Limb (tissue), 2 donors: ENCODE measurements at regions not wholly inside any gene's neighbourhood (a gene's known extent, or its start where the extent isn't known, plus 50 kb on each side); places are given as distances from the start of the nearest gene placed in this dataset.
"Not testable (repeated sequence)": the region's sequence is repeated elsewhere in the genome, so short reads cannot be mapped to it uniquely, and the experiment has no call there.

Experiments used
- DNase-seq, 2 donors: peaks; one replicate each; pipeline ENCODE4 v3.0.0-alpha.2; 2016; ENCODE audit errors: extremely low spot score in 2 of 2

GRCh38 chr16:27638833-27639560 lies 89.1 kb downstream of the KATNIP start:
- DNase-seq, result no peak

GRCh38 chr16:27639561-27640276 lies 89.8 kb downstream of the KATNIP start:
- peak; percentile 44 to 53 for DNase-seq

- no peak for DNase-seq
Observed at GRCh38 chr16:27640277-27640600, 90.3 kb downstream of the KATNIP start.

- DNase-seq, result no peak
Observed at GRCh38 chr16:27641260-27641659, 91.3 kb downstream of the KATNIP start.

- DNase-seq, result not testable (repeated sequence)
Observed at GRCh38 chr16:27641734-27642415, 91.9 kb downstream of the KATNIP start.

- DNase-seq, result no peak
Observed at GRCh38 chr16:27642756-27643155, 92.8 kb downstream of the KATNIP start.

- DNase-seq, result no peak
Observed at GRCh38 chr16:27644165-27644564, 94.2 kb downstream of the KATNIP start.

GRCh38 chr16:27645396-27645795 lies 95.5 kb downstream of the KATNIP start:
- no peak for DNase-seq

GRCh38 chr16:27646806-27647205 lies 96.9 kb downstream of the KATNIP start:
- no peak for DNase-seq

- no peak for DNase-seq
Observed at GRCh38 chr16:27649021-27649420, 99.1 kb downstream of the KATNIP start.

- DNase-seq, result no peak
Observed at GRCh38 chr16:27650073-27650701, 100.2 kb downstream of the KATNIP start.

- DNase-seq, result no peak
Observed at GRCh38 chr16:27651301-27651700, 101.4 kb downstream of the KATNIP start.

- no peak for DNase-seq
Observed at GRCh38 chr16:27657811-27658210, 107.9 kb downstream of the KATNIP start.

- DNase-seq, result no peak
Observed at GRCh38 chr16:27660507-27660906, 110.6 kb downstream of the KATNIP start.

GRCh38 chr16:27663235-27663634 lies 113.3 kb downstream of the KATNIP start:
- DNase-seq, result not testable (repeated sequence)

- DNase-seq, result no peak
Observed at GRCh38 chr16:27665881-27666280, 115.9 kb downstream of the KATNIP start.

GRCh38 chr16:27670071-27670810 lies 120.3 kb downstream of the KATNIP start:
- DNase-seq, result no peak

GRCh38 chr16:27671410-27671809 lies 121.5 kb downstream of the KATNIP start:
- no peak for DNase-seq

GRCh38 chr16:27676839-27677238 lies 126.9 kb downstream of the KATNIP start:
- no peak for DNase-seq

- DNase-seq, result no peak
Observed at GRCh38 chr16:27677263-27677662, 127.3 kb downstream of the KATNIP start.

GRCh38 chr16:27678955-27679354 lies 129.0 kb downstream of the KATNIP start:
- no peak for DNase-seq
